H1 (cell line): ENCODE measurements at regions not wholly inside any gene's neighbourhood (a gene's known extent, or its start where the extent isn't known, plus 50 kb on each side); places are given as distances from the start of the nearest gene placed in this dataset.

Source experiments
- CTCF ChIP-seq, 3 experiments: IDR thresholded peaks; 1 replicate in 2 of 3; 2 replicates in 1 of 3; pipeline versions ENCODE4 v1.5.1 to v1.6.1; 2011; ENCODE audit warnings: low read length in 3 of 3, mild to moderate bottlenecking in 3 of 3, inconsistent platforms in 2 of 3, low read depth in 1 of 3, moderate library complexity in 1 of 3; ENCODE audit not compliant: insufficient read depth in 1 of 3; ENCODE audit errors: control extremely low read depth in 1 of 3
- KDM1A ChIP-seq: fragments of 200-600, 300-600 bp; sonication (generic); IDR thresholded peaks from 2 replicates; pipeline ENCODE4 v1.7.1; 2016; ENCODE audit warnings: mild to moderate bottlenecking, low read length, borderline replicate concordance
- TEAD4 ChIP-seq: IDR thresholded peaks from 2 replicates; pipeline ENCODE4 v1.6.1; 2012; ENCODE audit warnings: low read depth, low read length, inconsistent platforms, mixed read lengths

- TF ChIP-seq TEAD4 (no peak), KDM1A (no peak), CTCF (IDR thresholded peaks at IDR 0.05; ENCODE audit: control extremely low read depth in 1 of 3, insufficient read depth in 1 of 3, low read depth in 1 of 3, low read length in 3 of 3) (no peak)
Observed at GRCh38 chr2:136715146-136715545, 50.2 kb upstream of the THSD7B start.
